Thoracic aorta (tissue), 2 donors: ENCODE measurements at regions not wholly inside any gene's neighbourhood (a gene's known extent, or its start where the extent isn't known, plus 50 kb on each side); places are given as distances from the start of the nearest gene placed in this dataset.

Source experiments
- ATAC-seq: fragments of 150-250 bp; one replicate; pipeline ENCODE4 v1.8.0; 2017; ENCODE audit warnings: low read depth; ENCODE audit not compliant: insufficient number of reproducible peaks, low FRiP score
- DNase-seq: peaks from one replicate; pipeline ENCODE4 v3.0.0-alpha.2; 2020; ENCODE audit warnings: low spot score
- H3K27ac ChIP-seq, 2 donors: fragments of 200-600 bp; sonication (generic); 1 replicate in 1 of 2; 2 replicates in 1 of 2; pipeline ENCODE4 v1.5.1; 2016; ENCODE audit warnings: mild to moderate bottlenecking in 2 of 2, moderate library complexity in 2 of 2
- H3K27me3 ChIP-seq: fragments of 200-600 bp; sonication (generic); replicated peaks from 2 replicates; pipeline ENCODE4 v1.6.0; 2016; ENCODE audit warnings: mild to moderate bottlenecking; ENCODE audit not compliant: insufficient read depth
- H3K36me3 ChIP-seq: fragments of 200-600 bp; sonication (generic); one replicate; pipeline ENCODE4 v1.5.1; 2016
- H3K4me1 ChIP-seq, 2 donors: fragments of 200-600 bp; sonication (generic); 1 replicate in 1 of 2; 2 replicates in 1 of 2; pipeline versions ENCODE4 v1.5.1 to v1.6.0; 2016; ENCODE audit warnings: low read depth in 2 of 2, mild to moderate bottlenecking in 1 of 2; ENCODE audit not compliant: control insufficient read depth in 1 of 2
- H3K4me3 ChIP-seq: fragments of 200-600 bp; sonication (generic); 2 replicates; pipeline ENCODE4 v1.5.1; 2016; ENCODE audit warnings: mild to moderate bottlenecking
- H3K9me3 ChIP-seq: fragments of 200-600 bp; sonication (generic); 2 replicates; pipeline ENCODE4 v1.5.1; 2016
- TF ChIP-seq, protein P1 (sequence below): fragments of 200-600 bp; sonication (generic); IDR thresholded peaks from one replicate; pipeline ENCODE4 v1.5.1; 2019; ENCODE audit warnings: antibody characterized with exemption

DNA sequence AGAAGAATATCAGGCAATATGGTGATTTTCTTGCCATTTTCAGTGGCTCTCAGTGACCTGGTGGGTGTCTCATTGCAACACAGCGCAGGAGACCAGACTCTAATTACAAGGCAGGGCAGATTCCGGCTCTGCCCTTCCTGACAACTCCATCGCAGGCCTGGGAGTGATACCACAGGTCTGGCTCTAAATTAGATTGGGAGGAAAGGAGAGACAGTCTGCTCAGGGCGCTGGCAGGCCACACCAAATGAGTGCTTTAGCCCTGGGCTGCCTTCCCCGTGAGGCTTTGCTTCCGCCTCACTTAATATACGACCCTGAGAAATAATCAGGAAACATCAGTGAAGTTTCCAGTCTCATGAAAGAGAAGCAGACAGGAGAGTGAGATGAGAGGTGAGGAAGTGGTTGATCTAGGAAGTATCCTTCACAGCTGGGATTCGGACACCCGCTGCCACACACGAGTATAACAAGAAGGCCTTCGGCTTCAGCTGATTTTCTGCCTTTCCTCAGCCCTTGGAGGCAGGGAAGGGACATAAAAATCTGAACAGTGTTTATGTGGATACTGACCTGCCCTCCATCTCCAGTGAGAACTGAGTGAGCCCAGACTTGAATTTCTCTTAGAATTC is 73.7 kb upstream of the PROK2 start:
- TF ChIP-seq, protein P1, sequence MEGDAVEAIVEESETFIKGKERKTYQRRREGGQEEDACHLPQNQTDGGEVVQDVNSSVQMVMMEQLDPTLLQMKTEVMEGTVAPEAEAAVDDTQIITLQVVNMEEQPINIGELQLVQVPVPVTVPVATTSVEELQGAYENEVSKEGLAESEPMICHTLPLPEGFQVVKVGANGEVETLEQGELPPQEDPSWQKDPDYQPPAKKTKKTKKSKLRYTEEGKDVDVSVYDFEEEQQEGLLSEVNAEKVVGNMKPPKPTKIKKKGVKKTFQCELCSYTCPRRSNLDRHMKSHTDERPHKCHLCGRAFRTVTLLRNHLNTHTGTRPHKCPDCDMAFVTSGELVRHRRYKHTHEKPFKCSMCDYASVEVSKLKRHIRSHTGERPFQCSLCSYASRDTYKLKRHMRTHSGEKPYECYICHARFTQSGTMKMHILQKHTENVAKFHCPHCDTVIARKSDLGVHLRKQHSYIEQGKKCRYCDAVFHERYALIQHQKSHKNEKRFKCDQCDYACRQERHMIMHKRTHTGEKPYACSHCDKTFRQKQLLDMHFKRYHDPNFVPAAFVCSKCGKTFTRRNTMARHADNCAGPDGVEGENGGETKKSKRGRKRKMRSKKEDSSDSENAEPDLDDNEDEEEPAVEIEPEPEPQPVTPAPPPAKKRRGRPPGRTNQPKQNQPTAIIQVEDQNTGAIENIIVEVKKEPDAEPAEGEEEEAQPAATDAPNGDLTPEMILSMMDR, result no peak
- H3K27ac ChIP-seq, result no peak overlapping the region
- ATAC-seq, result no peak

DNA sequence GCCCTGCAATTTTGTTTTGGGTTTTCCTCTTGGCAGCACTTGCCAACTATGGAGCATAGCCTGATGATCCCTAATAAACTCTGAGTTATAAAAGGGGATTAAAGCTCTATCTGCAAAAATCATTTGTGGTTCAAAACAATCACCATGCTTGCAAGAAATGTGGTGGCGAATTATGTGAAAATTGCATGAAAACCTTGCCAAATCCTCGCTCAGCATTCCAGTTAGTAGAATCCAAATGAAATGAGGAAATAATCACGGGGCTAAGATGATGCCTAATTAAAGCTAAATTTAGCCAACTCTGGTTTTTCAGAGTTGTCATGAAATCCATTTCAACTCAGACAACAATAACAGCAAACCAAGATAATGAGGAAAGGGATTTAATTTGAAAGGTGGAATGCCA is 73.0 kb upstream of the PROK2 start:
- ATAC-seq, result no peak
- TF ChIP-seq, protein P1, result no peak
- no peaks in the 10 kb centered on the region for H3K4me1 ChIP-seq
- no peaks in the 10 kb centered on the region for H3K27me3 ChIP-seq
- no peak overlapping the region for H3K27ac ChIP-seq
- no peak for DNase-seq
- peaks cover 12% of the 10 kb centered on the region for H3K9me3 ChIP-seq
- H3K4me3 ChIP-seq, result no peak overlapping the region
- H3K36me3 ChIP-seq, result no peaks in the 10 kb centered on the region

More for the DNA sequence above, 73.7 kb upstream of the PROK2 start:
- no peaks in the 10 kb centered on the region for H3K36me3 ChIP-seq
- H3K9me3 ChIP-seq, result peaks cover 12% of the 10 kb centered on the region
- no peaks in the 10 kb centered on the region for H3K27me3 ChIP-seq
- DNase-seq, result no peak
- H3K4me3 ChIP-seq, result no peak overlapping the region
- no peaks in the 10 kb centered on the region for H3K4me1 ChIP-seq

DNA sequence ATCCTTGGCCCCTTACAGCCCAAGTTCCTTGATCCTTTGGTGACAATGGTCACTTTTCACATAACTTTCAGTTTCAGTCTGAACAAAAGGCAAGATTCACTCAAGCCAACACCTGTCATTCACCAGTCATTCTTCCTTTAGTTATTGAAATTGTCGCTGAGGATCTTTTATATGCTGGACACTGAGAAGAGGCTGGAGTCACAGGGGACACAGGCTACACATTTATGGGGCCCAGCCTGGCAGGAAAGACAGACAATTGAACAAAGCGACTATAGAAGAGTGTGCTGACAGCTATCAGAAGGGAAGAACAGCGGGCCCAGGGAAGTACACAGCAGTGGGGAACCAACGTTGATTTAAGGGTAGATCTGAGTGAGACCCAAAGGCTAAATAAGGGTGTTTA is 69.8 kb upstream of the PROK2 start:
- Histone ChIP-seq H3K27me3 (no peaks in the 10 kb centered on the region), H3K4me1 (no peaks in the 10 kb centered on the region), H3K4me3 (no peak overlapping the region), H3K36me3 (no peaks in the 10 kb centered on the region), H3K27ac (no peak overlapping the region), H3K9me3 (no peaks in the 10 kb centered on the region)
- no peak for DNase-seq
- TF ChIP-seq, protein P1, result no peak
- no peak for ATAC-seq

DNA sequence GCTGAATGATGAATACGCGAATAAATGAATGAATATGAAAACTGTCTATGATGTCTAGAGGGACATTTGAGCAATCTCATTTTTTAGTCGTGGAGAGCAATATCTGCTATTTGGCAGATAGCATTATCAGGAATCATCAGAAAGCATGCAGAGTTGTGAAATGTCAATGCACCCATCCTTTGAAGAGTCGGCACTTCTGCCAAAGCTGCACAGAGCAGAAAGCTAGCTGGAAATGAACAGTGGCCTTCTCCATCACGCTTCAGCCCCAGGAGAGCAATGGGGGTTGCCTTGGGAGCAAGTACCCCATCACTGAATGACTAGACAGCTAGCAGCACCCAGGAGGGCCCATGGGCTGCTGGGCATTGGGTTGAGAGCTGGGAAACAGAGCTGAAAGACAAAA is 69.1 kb upstream of the PROK2 start:
- no peaks in the 10 kb centered on the region for H3K27me3 ChIP-seq
- H3K4me3 ChIP-seq, result no peak overlapping the region
- no peak for DNase-seq
- no peak for ATAC-seq
- H3K36me3 ChIP-seq, result no peaks in the 10 kb centered on the region
- H3K4me1 ChIP-seq, result no peaks in the 10 kb centered on the region
- no peaks in the 10 kb centered on the region for H3K9me3 ChIP-seq
- no peak overlapping the region for H3K27ac ChIP-seq
- TF ChIP-seq, protein P1, result no peak

DNA sequence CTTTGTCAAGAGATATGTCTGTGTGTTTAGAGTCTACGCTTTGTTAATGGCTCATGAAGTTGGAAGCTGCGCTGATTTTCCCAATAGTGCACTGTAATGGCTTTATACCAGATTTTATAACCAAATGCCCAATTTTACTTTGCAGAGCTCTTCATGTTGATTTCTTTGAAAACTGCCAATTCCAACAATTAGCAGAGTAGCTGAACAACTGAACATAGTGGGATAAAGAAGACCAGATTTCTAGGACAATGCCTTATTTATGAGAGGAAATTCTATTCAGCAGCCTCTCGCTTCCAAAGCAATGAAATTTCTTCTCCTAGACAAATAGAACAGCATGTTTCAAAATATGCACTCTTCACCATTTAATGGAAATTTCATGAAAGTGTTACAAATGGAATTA is 66.9 kb upstream of the PROK2 start:
- H3K9me3 ChIP-seq, result no peaks in the 10 kb centered on the region
- ATAC-seq (no peak), DNase-seq (no peak)
- no peaks in the 10 kb centered on the region for H3K27me3 ChIP-seq
- H3K4me3 ChIP-seq, result no peak overlapping the region
- H3K27ac ChIP-seq, result no peak overlapping the region
- TF ChIP-seq, protein P1, result no peak
- H3K36me3 ChIP-seq, result no peaks in the 10 kb centered on the region
- no peaks in the 10 kb centered on the region for H3K4me1 ChIP-seq
